Esophagus muscularis mucosa (tissue), 4 donors: ENCODE measurements at regions not wholly inside any gene's neighbourhood (a gene's known extent, or its start where the extent isn't known, plus 50 kb on each side); places are given as distances from the start of the nearest gene placed in this dataset.

Experiments
- DNase-seq: peaks from one replicate; pipeline ENCODE4 v3.0.0-alpha.2; 2017; ENCODE audit errors: extremely low spot score
- H3K27ac ChIP-seq, 4 donors: fragments of 200-600 bp; sonication (generic); replicated peaks in 1 of 4; 1 replicate in 3 of 4; 2 replicates in 1 of 4; pipeline ENCODE4 v1.5.1; 2016 to 2019; ENCODE audit warnings: mild to moderate bottlenecking in 1 of 4
- H3K27me3 ChIP-seq, 4 donors: fragments of 200-600 bp; sonication (generic); one replicate each; pipeline versions ENCODE4 v1.5.1 to v1.6.0; 2016 to 2019
- H3K36me3 ChIP-seq, 4 donors: fragments of 200-600 bp; sonication (generic); one replicate each; pipeline ENCODE4 v1.5.1; 2016 to 2019
- H3K4me1 ChIP-seq, 4 donors: fragments of 200-600 bp; sonication (generic); one replicate each; pipeline ENCODE4 v1.5.1; 2016 to 2019
- H3K4me3 ChIP-seq, 4 donors: fragments of 200-600 bp; sonication (generic); 1 replicate in 2 of 4; 2 replicates in 2 of 4; pipeline ENCODE4 v1.5.1; 2016 to 2019; ENCODE audit warnings: mild to moderate bottlenecking in 4 of 4, moderate library complexity in 1 of 4
- H3K9me3 ChIP-seq, 4 donors: fragments of 200-600 bp; sonication (generic); 1 replicate in 3 of 4; 2 replicates in 1 of 4; pipeline ENCODE4 v1.5.1; 2016 to 2019
- CTCF ChIP-seq, 3 experiments: fragments of 200-600 bp in 2 of 3; fragments of 450-650 bp in 1 of 3; sonication (generic) in 2 of 3; IDR thresholded peaks; one replicate each; pipeline ENCODE4 v1.5.1; 2017 to 2019; ENCODE audit warnings: antibody characterized with exemption in 3 of 3, mild to moderate bottlenecking in 2 of 3, moderate library complexity in 1 of 3
- EP300 ChIP-seq: sonication (generic); formaldehyde crosslinking; IDR thresholded peaks from one replicate; pipeline ENCODE4 v1.6.1; 2017; ENCODE audit warnings: antibody characterized with exemption
- POLR2A ChIP-seq: fragments of 450-650 bp; IDR thresholded peaks from one replicate; pipeline ENCODE4 v1.6.1; 2017; ENCODE audit warnings: antibody characterized with exemption, moderate library complexity, mild to moderate bottlenecking, low read depth
- POLR2AphosphoS5 ChIP-seq, 2 donors: sonication (generic); formaldehyde crosslinking; IDR thresholded peaks; one replicate each; pipeline ENCODE4 v1.6.1; 2017; ENCODE audit warnings: antibody characterized with exemption in 2 of 2
- WGBS: methylation state at CpG from one replicate; pipeline ENCODE4 v1.1.5; 2018; 5-methylcytosine and 5-hydroxymethylcytosine counted together
- intact Hi-C: fragments of 100-400 bp; cut with DNase I; formaldehyde crosslinking; loops from one replicate; pipeline ENCODE4 v1.15.1; 2023

- WGBS, result 96% methylated on average over 2 of the region's 2 CpGs
- H3K4me3 ChIP-seq, result no peak overlapping the region
- no peaks in the 10 kb centered on the region for H3K36me3 ChIP-seq
- intact Hi-C loops, result no loop called here
- no peak overlapping the region for H3K27ac ChIP-seq
- no peak for DNase-seq
- peak in 2 of 3 experiments; percentile 11 to 42 for TF ChIP-seq CTCF (IDR thresholded peaks at IDR 0.05)
- no peak for TF ChIP-seq POLR2AphosphoS5 (IDR thresholded peaks at IDR 0.05)
- H3K9me3 ChIP-seq, result no peaks in the 10 kb centered on the region
- H3K27me3 ChIP-seq, result no peaks in the 10 kb centered on the region
- H3K4me1 ChIP-seq, result peaks cover 0 to 14% (median 4%) of the 10 kb centered on the region in 4 donors
Measured at GRCh38 chr4:137610960-137611359, 78.7 kb upstream of the PCDH18 start.

- intact Hi-C loops, result no loop called here
- Histone ChIP-seq H3K27me3 (no peaks in the 10 kb centered on the region), H3K36me3 (no peaks in the 10 kb centered on the region), H3K4me1 (peaks cover 0 to 14% (median 4%) of the 10 kb centered on the region in 4 donors), H3K9me3 (no peaks in the 10 kb centered on the region), H3K27ac (peak overlapping the region; percentile 43 to 67 (median 54)), H3K4me3 (peak overlapping the region; percentile 23 to 34 (median 28))
- no peak for DNase-seq
- 18% methylated on average over 4 of the region's 4 CpGs for WGBS
- no peak for TF ChIP-seq POLR2A
- no peak for TF ChIP-seq EP300
- no peak for TF ChIP-seq CTCF (IDR thresholded peaks at IDR 0.05)
- no peak for TF ChIP-seq POLR2AphosphoS5 (IDR thresholded peaks at IDR 0.05)
Measured at GRCh38 chr4:137609718-137610430, 77.6 kb upstream of the PCDH18 start.

- H3K36me3 ChIP-seq, result no peaks in the 10 kb centered on the region
- H3K27ac ChIP-seq, result no peak overlapping the region
- no peak overlapping the region for H3K4me3 ChIP-seq
- intact Hi-C loops, result no loop called here
- peaks cover 0 to 14% (median 4%) of the 10 kb centered on the region in 4 donors for H3K4me1 ChIP-seq
- WGBS, result 76% methylated on average over 1 of the region's 1 CpG
- no peaks in the 10 kb centered on the region for H3K9me3 ChIP-seq
- no peaks in the 10 kb centered on the region for H3K27me3 ChIP-seq
- TF ChIP-seq EP300, result no peak
- TF ChIP-seq POLR2AphosphoS5 (IDR thresholded peaks at IDR 0.05), result no peak
- no peak for TF ChIP-seq CTCF (IDR thresholded peaks at IDR 0.05)
- no peak for TF ChIP-seq POLR2A
- DNase-seq, result no peak
Measured at GRCh38 chr4:137608085-137608484, 75.8 kb upstream of the PCDH18 start.

GRCh38 chr4:137602436-137602835 is 70.1 kb upstream of the PCDH18 start:
- H3K4me1 ChIP-seq, result peaks cover 0 to 7% (median 2%) of the 10 kb centered on the region in 4 donors
- no peaks in the 10 kb centered on the region for H3K36me3 ChIP-seq
- DNase-seq, result no peak
- 58% methylated on average over 2 of the region's 2 CpGs for WGBS
- H3K27ac ChIP-seq, result no peak overlapping the region
- H3K27me3 ChIP-seq, result no peaks in the 10 kb centered on the region
- no peak for TF ChIP-seq POLR2AphosphoS5 (IDR thresholded peaks at IDR 0.05)
- no peak for TF ChIP-seq CTCF (IDR thresholded peaks at IDR 0.05)
- TF ChIP-seq POLR2A, result no peak
- no peak for TF ChIP-seq EP300
- intact Hi-C loops, result no loop called here
- no peak overlapping the region for H3K4me3 ChIP-seq
- H3K9me3 ChIP-seq, result no peaks in the 10 kb centered on the region

- Histone ChIP-seq H3K36me3 (no peaks in the 10 kb centered on the region), H3K27ac (no peak overlapping the region), H3K4me1 (peaks cover 0 to 7% (median 2%) of the 10 kb centered on the region in 4 donors), H3K4me3 (no peak overlapping the region), H3K27me3 (no peaks in the 10 kb centered on the region), H3K9me3 (no peaks in the 10 kb centered on the region)
- TF ChIP-seq POLR2A, result no peak
- TF ChIP-seq EP300, result no peak
- TF ChIP-seq CTCF (IDR thresholded peaks at IDR 0.05), result no peak
- no peak for TF ChIP-seq POLR2AphosphoS5 (IDR thresholded peaks at IDR 0.05)
- WGBS, result 85% methylated on average over 1 of the region's 1 CpG
- no peak for DNase-seq
- intact Hi-C loops, result no loop called here
Measured at GRCh38 chr4:137601934-137602333, 69.6 kb upstream of the PCDH18 start.
